SK-N-MC (cell line): ENCODE measurements at regions not wholly inside any gene's neighbourhood (a gene's known extent, or its start where the extent isn't known, plus 50 kb on each side); places are given as distances from the start of the nearest gene placed in this dataset.

Experiments used
- EZH2 ChIP-seq: fragments of 200-600 bp; sonication (generic); IDR thresholded peaks from one replicate; pipeline ENCODE4 v1.6.1; 2017; ENCODE audit warnings: antibody characterized with exemption
- FOXP2 ChIP-seq: optimal IDR thresholded peaks from 2 replicates; pipeline ENCODE3; 2011; ENCODE audit warnings: mild to moderate bottlenecking, moderate library complexity; ENCODE audit not compliant: insufficient read depth; ENCODE audit errors: extremely low read length, control extremely low read depth
- POLR2AphosphoS5 ChIP-seq: IDR thresholded peaks from 2 replicates; pipeline ENCODE4 v1.6.1; 2012; ENCODE audit warnings: mild to moderate bottlenecking, low read depth, low read length, borderline replicate concordance

DNA sequence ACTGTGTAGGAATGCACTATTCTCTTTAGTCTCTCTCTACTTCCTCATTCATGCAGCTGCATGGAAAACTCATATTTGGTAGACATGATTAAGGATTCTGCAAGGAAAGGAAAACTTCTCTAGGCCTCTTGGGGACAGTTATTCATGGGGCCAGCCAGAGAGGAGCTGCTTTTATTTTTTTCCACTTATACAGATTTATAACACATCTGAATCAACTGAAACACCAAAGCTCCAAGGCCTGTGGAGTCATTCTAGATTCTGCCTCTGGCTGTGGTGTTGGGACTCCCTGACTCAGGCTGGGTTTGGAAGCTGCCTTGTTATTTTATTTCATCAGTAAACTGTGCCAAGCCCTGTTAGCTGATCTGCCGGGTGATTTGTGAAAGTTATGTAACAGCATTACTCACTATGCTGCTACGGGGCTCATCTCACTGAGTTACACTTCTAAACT lies 83.9 kb upstream of the EDEM3 start:
- TF ChIP-seq POLR2AphosphoS5 (no peak), EZH2 (no peak), FOXP2 (no peak)
